ENCODE measurements at regions not wholly inside any gene's neighbourhood (a gene's known extent, or its start where the extent isn't known, plus 50 kb on each side); places are given as distances from the start of the nearest gene placed in this dataset.
"Not testable (repeated sequence)": the region's sequence is repeated elsewhere in the genome, so short reads cannot be mapped to it uniquely, and the experiment has no call there.

- TF ChIP-seq, protein P1, sequence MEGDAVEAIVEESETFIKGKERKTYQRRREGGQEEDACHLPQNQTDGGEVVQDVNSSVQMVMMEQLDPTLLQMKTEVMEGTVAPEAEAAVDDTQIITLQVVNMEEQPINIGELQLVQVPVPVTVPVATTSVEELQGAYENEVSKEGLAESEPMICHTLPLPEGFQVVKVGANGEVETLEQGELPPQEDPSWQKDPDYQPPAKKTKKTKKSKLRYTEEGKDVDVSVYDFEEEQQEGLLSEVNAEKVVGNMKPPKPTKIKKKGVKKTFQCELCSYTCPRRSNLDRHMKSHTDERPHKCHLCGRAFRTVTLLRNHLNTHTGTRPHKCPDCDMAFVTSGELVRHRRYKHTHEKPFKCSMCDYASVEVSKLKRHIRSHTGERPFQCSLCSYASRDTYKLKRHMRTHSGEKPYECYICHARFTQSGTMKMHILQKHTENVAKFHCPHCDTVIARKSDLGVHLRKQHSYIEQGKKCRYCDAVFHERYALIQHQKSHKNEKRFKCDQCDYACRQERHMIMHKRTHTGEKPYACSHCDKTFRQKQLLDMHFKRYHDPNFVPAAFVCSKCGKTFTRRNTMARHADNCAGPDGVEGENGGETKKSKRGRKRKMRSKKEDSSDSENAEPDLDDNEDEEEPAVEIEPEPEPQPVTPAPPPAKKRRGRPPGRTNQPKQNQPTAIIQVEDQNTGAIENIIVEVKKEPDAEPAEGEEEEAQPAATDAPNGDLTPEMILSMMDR (IDR thresholded peaks at IDR 0.05): not testable (repeated sequence)
- not testable (repeated sequence) for TF ChIP-seq POLR2A, EP300 (IDR thresholded peaks at IDR 0.05)
These were observed 139.8 kb upstream of the NRG3 start for GRCh38 chr10:81735167-81735566.
